Hepatocyte (in vitro differentiated cells): ENCODE measurements at regions not wholly inside any gene's neighbourhood (a gene's known extent, or its start where the extent isn't known, plus 50 kb on each side); places are given as distances from the start of the nearest gene placed in this dataset.

Source experiments
- EZH2 ChIP-seq: fragments of 200-600 bp; sonication (generic); IDR thresholded peaks from 2 replicates; pipeline ENCODE4 v1.6.1; 2016; ENCODE audit warnings: antibody characterized with exemption, mild to moderate bottlenecking, borderline replicate concordance
- EZH2phosphoT487 ChIP-seq: fragments of 200-600 bp; sonication (generic); IDR thresholded peaks from one replicate; pipeline ENCODE4 v1.6.1; 2018; ENCODE audit warnings: antibody characterized with exemption, mild to moderate bottlenecking, low read depth, moderate library complexity; ENCODE audit not compliant: unreplicated experiment, severe bottlenecking
- TF ChIP-seq, protein P1 (sequence below): fragments of 200-600 bp; sonication (generic); IDR thresholded peaks from 2 replicates; pipeline ENCODE4 v1.5.1; 2016; ENCODE audit warnings: antibody characterized with exemption, mild to moderate bottlenecking; ENCODE audit not compliant: poor library complexity

DNA sequence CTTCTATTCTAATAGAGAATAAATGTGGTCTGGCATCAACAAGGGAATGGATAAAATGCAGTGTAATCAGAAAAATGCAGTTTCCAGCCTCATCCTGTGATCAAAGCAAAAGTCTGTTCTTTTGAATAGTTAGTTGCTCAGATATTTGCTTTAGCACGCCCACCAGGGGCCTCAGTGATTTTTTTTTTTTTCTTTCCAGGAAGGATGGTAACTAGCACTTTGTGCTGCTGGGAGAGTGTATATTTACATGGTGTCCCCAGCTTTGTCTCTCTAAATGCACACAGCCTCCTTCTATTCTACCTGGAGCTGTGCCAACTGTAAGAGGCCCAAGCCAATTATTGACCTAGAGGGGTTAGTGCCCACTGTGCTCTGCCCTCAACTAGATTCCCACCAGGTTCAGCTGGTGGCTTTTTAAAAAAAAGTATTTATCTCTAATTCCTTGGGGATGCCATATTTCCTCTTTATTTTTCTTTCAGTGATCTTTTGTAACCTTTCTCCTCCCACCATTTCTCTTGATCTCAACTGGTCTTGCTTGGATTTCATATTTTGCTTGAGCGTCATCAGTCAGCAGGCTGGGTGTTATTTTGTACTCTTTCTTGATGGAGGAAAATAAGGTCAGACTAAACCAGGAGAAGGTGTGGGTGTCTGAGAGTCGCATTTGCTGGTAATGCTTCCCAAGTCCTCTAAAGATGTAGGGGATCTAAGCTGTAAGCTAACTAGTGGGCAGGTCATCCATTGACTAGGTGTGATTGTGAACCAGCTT, 193.0 kb upstream of the C9orf72 start:
- TF ChIP-seq, protein P1, sequence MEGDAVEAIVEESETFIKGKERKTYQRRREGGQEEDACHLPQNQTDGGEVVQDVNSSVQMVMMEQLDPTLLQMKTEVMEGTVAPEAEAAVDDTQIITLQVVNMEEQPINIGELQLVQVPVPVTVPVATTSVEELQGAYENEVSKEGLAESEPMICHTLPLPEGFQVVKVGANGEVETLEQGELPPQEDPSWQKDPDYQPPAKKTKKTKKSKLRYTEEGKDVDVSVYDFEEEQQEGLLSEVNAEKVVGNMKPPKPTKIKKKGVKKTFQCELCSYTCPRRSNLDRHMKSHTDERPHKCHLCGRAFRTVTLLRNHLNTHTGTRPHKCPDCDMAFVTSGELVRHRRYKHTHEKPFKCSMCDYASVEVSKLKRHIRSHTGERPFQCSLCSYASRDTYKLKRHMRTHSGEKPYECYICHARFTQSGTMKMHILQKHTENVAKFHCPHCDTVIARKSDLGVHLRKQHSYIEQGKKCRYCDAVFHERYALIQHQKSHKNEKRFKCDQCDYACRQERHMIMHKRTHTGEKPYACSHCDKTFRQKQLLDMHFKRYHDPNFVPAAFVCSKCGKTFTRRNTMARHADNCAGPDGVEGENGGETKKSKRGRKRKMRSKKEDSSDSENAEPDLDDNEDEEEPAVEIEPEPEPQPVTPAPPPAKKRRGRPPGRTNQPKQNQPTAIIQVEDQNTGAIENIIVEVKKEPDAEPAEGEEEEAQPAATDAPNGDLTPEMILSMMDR: no peak
- TF ChIP-seq EZH2 (no peak), EZH2phosphoT487 (no peak)
